NCI-H510A treated with DMSO at 0.1 percent for 48 hours (cell line): ENCODE measurements at regions not wholly inside any gene's neighbourhood (a gene's known extent, or its start where the extent isn't known, plus 50 kb on each side); places are given as distances from the start of the nearest gene placed in this dataset.
"Not testable (repeated sequence)": the region's sequence is repeated elsewhere in the genome, so short reads cannot be mapped to it uniquely, and the experiment has no call there.

Source experiments
- DNase-seq: peaks from one replicate; lab custom pipeline; 2025; lab: John Stamatoyannopoulos, UW

DNA sequence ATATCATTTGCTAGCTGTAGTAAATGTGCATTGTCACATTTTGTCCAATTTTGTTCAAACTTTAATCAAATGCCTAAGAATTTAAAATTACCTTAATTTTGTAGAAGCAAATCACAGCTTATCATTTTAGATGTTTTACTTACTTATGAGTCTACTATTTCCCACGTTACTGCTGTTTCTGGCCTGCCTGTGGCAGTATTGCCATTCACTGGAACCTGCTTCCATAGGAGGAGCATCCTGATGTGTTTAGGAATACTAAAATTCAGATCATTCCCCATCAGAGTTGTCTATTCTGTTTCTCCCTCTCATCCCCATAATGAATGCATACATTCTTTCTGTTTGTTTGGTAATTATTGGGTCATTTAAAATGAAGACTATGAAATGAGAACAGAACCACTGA, 119.5 kb upstream of the SNRPN start:
- DNase-seq: no peak

GRCh38 chr15:24848050-24848449, 106.7 kb upstream of the SNRPN start:
- peak; percentile 1 for DNase-seq

DNA sequence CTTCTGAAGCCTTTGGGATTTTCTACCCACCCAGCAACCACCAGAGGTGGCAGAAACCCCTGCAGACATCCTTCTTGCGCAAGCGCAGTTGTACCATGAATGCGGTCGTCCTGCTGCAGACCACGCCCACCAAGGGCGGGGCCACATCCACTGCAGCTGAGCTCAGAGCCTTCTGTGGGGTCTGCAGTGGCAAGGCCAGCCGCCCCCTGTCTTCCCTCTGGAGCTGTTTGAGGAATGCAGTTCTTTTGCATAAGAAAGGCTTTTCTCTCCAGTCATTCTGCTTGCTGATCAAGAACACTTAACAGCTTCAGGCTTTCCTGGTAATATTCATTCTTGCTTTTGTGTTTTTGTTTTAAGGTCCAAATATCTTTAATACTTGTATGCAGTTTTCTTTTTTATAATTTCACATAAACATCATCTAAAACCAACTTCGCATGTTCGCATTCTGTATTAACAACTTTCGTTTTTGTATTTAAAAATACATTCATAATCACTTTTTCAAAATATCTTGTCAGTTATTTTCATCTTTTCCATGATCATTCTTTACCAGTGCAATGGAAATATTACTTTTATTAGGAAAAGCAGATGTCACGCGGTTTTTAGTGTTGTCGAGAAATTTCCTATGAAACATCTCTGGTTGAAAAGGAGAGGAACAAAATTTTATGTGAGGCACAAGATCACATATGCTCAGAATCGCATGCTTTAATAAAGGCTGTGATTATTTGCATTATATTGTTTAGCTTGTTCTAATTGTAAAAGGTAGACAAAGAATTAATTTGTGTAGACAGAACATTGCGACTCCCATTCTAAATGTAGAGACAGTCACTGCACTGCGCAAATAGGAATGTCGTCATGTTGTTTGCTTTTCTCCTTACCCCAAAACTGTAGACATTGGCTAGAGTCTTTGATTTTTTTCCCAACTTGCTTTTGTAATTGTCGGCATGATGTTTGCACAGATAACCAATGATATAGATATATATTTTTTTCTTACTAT, 98.1 kb upstream of the SNRPN start:
- no peak for DNase-seq

DNA sequence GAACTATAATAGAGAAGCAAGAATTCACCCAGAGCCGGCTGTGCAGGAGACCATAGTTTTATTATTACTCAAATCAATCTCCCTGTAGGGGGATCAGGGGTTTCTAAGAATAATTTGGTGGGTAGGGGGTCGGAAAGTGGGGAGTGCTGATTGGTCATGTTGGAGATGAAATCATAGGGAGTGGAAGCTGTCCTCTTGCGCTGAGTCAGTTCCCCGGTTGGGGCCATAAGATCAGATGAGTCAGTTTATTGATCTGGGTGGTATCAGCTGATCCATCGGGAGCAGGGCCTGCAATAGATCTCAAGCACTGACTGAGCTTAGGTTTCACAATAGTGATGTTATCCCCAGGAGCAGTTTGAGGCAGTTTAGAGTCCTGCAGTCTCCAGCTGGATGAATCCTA, 97.0 kb upstream of the SNRPN start:
- no peak for DNase-seq

DNA sequence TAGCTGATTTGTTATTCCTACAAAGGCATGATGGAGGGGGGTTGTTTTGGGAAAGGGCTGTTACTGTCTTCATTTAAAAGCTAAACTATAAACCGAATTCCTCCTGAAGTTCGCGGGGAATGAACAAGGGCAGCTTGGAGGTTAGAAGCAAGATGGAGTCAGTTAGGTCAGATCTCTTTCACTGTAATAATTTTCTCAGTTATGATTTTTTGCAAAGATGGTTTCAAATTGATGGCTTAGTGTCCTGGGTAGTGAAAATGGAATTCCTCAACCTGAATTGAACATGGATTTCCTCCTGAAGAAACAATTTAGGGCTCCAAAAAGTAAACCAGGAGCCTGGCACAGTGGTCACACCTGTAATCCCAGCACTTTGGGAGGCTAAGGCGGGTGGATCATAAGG, 96.6 kb upstream of the SNRPN start:
- not testable (repeated sequence) for DNase-seq

DNA sequence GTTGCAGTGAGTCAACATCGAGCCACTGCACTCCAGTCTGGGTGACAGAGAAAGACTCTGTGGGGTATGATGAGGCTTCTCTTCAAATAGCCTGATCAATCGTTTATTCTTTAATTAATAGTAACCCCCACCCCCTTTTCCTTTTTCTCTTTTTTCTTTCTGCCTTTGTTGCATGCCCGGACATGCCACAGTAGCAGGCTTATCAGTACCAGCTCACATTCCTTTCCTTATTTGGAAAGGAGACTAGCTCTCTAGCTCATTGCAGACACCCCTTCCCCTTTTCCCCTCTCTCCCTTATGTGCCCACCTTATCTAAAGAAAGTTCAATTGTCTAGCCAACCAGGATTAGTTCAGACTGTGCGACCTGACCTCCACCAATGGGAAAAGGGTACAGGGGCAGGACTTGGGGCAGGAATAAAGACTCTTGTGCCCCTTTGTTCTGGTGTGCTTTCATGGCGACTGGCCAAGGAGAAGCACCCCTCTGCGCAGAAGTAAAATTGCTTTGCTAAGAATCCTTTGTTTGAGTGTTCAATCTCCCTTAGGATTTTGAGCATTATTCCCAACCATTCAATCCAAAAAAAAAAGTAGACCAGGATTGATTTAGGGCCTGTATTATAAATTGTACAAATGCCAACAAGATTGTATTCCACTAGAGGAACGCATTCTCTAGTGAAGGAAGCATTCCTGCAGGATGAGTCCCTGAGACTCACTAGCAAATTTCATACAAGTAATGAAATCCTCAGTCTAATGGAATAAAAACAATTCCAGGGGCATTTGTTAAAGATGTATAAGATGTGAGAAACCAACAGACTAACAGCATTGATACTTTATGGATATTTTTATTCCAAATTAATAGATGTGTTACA, 95.8 kb upstream of the SNRPN start:
- no peak for DNase-seq

GRCh38 chr15:24861014-24861690, 93.6 kb upstream of the SNRPN start:
- no peak for DNase-seq

DNA sequence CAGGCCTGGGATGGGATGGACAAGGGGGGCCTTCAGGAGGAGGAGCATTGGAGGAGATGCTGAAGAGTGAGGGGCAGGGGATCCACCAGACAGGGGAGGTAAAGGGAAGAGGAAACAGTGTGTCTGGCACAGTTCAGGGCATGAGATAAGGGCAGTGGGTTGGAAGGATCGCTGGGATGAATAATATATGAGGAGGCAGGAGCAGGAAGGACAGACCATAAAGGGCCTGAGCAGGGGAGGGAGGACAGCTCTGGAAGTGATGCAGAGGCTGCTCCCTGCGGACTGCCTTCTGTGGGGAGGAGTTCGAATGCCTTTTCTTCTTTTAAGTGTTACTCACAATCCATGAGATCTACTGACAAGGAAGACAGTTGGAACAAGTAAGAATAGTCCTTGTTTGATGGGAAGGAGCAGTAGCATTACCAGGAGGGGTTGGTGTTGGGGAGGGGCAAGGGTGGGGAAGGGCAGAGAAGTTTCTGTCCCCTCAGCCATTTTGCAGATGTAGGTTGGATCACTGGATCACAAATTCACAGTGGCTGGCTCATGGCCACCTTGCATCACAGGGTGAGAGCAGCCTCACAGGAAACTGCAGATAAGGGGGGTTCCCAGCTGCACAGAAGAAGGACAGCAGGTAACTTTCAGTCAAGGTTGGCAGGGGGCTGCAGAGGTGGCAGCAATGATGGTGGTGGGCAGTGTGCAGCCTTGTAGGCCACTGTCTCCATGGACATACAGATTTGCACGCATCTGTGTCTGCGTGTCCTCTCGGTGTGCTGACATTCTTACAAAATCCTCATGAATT, 91.9 kb upstream of the SNRPN start:
- no peak for DNase-seq

DNA sequence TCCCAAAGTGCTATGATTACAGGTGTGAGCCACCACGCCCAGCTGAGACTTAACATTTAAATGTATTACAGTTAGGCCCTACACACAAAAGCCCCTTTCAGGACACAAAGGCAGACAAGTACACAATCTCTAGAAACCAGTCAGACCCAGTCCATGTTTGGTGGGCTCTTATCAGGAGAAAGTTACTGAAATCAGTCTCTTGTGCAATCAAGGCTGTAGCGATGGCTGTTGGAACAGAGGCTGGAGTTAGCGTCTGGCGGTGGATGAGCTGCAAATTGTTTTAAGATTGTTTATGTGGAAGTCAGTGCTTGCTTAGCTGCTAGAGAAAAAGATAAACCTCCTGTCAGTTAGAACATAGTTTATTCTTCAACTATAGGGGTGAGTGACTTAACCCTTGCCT, 89.5 kb upstream of the SNRPN start:
- no peak for DNase-seq

- no peak for DNase-seq
Measured at GRCh38 chr15:24877174-24877573, 77.6 kb upstream of the SNRPN start.

- DNase-seq: no peak
Measured at GRCh38 chr15:24878153-24878552, 76.6 kb upstream of the SNRPN start.

DNA sequence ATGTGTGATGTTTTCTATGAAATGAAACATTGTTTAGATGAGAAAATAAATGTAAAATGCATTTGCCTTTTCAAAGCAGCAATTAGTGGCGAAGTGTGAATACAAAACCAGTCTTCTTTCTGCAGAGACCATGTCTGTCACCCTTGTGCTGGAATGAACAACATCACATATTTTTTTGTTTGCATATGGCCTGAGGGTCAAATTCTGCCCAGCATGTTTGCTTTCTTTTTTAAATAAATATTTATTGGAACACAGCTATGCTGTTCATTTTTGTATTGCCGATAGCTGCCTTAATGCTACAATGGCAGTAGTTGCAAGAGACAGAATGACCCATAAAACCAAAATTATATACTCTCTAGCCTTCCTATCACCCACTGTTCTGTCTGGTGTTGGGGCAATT, 75.3 kb upstream of the SNRPN start:
- DNase-seq: no peak

- no peak for DNase-seq
Measured at GRCh38 chr15:24880663-24881062, 74.1 kb upstream of the SNRPN start.

DNA sequence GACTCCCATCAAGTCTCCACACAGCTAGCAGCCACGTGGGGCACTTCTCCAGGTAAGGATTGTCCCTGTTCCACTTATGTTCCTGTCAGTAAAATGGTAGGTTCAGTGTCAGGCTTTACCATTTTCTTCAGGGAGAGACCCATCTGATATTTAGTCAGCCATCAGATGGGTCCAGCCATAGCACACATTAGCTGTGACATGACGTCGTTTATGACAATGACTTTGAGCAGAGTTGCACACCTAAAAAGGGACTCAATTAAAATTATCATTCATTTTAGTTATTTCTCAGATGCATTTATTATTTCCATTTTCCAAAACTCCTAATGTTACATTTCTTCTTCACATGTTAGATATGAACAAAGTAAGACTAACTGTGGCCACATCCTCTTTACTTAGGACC, 68.2 kb upstream of the SNRPN start:
- DNase-seq: no peak

DNA sequence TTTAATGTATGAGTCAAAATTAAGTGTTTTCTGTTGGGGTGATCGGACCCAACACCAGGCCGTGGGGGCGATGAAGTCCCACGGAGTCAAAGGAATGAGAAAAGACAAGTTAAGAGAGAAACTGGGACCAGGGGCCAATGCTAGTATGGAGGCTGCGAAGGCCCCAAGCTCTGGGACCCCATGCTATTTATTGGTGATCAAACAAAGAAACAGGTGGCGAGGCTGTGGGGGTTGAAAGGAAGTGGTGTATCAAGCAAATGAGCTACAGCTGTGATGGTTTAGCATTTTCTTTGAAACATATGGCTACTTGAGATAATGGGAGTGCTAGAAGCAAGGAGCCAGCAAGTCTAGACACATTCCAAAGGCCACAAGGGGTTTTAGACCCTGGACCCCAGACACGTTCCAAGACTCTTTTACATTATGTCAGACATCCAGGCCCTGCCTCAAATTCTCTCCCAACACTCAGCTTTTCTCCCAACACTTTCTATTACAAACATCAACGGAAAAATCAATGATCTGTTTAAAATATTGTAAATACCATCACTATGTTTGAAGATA, 56.0 kb upstream of the SNRPN start:
- DNase-seq: no peak

- no peak for DNase-seq
Measured at GRCh38 chr15:24899367-24899766, 55.4 kb upstream of the SNRPN start.

DNA sequence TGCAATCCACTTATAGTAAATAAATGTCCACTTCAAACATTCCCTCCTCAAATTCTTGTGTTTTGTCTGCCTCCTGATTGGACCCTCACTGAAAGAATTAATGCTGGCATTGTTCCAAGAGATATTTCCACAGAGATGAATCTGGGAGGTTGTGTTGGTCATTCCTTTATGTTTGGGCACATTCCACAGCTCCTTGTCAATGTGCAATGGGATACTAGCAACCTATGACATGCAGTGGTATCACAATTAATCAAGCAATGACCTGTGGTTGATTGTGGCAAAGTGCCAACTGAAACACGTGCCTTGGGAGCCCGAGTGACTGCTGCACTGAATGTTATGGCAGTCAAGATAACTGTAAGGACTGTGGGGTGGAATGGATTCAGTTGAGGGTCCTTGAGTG, 55.0 kb upstream of the SNRPN start:
- DNase-seq: no peak

DNA sequence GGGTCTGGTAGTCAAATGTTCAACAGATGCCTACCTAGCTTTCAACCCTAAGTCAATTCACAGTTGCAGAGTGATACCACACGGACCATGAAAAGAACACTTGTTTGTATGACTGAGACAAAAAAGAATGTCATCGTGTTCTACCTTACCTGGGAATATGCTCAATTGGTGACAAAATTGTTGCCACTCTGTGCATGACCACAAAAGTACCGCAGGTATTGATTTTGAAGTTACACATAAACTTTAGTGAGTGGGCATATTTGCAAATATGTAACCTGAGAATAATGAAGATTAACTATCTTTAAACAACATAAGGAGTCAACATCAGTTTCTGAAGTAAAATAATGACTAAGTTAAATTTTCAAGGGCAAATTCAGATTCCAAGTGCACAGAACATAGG, 53.4 kb upstream of the SNRPN start:
- no peak for DNase-seq
